H1 (cell line): ENCODE measurements at regions not wholly inside any gene's neighbourhood (a gene's known extent, or its start where the extent isn't known, plus 50 kb on each side); places are given as distances from the start of the nearest gene placed in this dataset.

Experiments used
- CEBPB ChIP-seq: IDR thresholded peaks from 2 replicates; pipeline ENCODE4 v1.6.1; 2012; ENCODE audit warnings: low read depth, low read length
- GTF2F1 ChIP-seq: IDR thresholded peaks from 2 replicates; pipeline ENCODE4 v1.6.1; 2012; ENCODE audit warnings: low read depth, low read length, improper control_type of control experiment, borderline replicate concordance
- USF2 ChIP-seq: IDR thresholded peaks from 2 replicates; pipeline ENCODE4 v1.6.1; 2011; ENCODE audit warnings: low read length, improper control_type of control experiment
- YY1 ChIP-seq: IDR thresholded peaks from 2 replicates; pipeline ENCODE4 v1.6.1; 2011; ENCODE audit warnings: low read depth, mild to moderate bottlenecking, low read length

DNA sequence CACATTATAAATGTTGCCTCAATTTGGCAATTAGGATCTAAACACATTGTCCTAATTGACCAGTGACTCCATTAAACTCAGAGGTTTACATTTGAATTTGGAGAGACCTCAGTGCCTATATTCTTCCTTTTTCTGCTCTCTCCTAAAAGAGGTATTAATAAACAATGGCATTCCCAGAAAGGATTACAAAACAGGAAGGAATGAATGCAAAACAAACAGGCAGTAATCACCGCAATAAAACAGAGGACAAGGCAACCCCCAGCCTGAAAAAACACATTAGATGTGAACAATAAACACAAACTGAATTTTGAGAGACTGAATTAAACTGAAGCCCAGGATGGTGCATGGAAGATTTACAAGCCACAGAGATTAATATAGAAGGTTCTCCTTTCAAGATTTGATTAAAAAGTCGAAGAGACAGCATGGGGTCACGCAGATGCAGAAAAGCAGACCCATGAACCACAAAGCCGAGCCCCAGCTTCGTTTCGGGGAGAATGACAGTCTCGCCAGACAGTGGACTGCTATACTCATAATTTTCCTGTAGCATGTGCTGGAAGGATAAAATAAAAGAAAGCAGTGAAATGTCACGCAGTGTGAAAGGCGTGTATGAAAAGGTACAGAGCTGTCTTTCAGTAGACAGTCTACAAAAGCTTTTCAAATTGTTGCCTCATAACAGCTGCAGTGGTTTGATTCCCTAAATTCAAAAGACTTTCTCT, 503.0 kb downstream of the LIG4 start (continued):
- TF ChIP-seq YY1 (no peak), USF2 (no peak), GTF2F1 (no peak), CEBPB (no peak)
